GM10266 (cell line): ENCODE measurements at regions not wholly inside any gene's neighbourhood (a gene's known extent, or its start where the extent isn't known, plus 50 kb on each side); places are given as distances from the start of the nearest gene placed in this dataset.

Experiments
- DNase-seq: peaks from one replicate; pipeline ENCODE4 v3.0.0; 2012; ENCODE audit errors: extremely low spot score
- CTCF ChIP-seq: IDR thresholded peaks from 2 replicates; pipeline ENCODE4 v1.5.1; 2012; ENCODE audit warnings: mild to moderate bottlenecking, low read depth; ENCODE audit not compliant: control insufficient read depth, insufficient read depth; ENCODE audit errors: missing control alignments

GRCh38 chr6:125486881-125487280 lies 185.1 kb upstream of the HDDC2 start:
- no peak for DNase-seq
- TF ChIP-seq CTCF: no peak

- DNase-seq: no peak
- TF ChIP-seq CTCF: no peak
These were observed 188.0 kb upstream of the HDDC2 start for GRCh38 chr6:125489579-125490285.

GRCh38 chr6:125491860-125492618 lies 190.3 kb upstream of the HDDC2 start:
- no peak for DNase-seq
- TF ChIP-seq CTCF: no peak

GRCh38 chr6:125498606-125499005 lies 196.8 kb upstream of the HDDC2 start:
- no peak for TF ChIP-seq CTCF
- DNase-seq: no peak

- no peak for DNase-seq
- no peak for TF ChIP-seq CTCF
These were observed 197.8 kb upstream of the HDDC2 start for GRCh38 chr6:125499535-125499934.

- DNase-seq: no peak
- TF ChIP-seq CTCF: no peak
These were observed 201.4 kb upstream of the HDDC2 start for GRCh38 chr6:125503181-125503580.
